ENCODE measurements at regions not wholly inside any gene's neighbourhood (a gene's known extent, or its start where the extent isn't known, plus 50 kb on each side); places are given as distances from the start of the nearest gene placed in this dataset.
"Not testable (repeated sequence)": the region's sequence is repeated elsewhere in the genome, so short reads cannot be mapped to it uniquely, and the experiment has no call there.

- peaks cover 7% of the 10 kb centered on the region for H3K36me3 Mint-ChIP-seq (ENCODE audit: low read depth, unreplicated experiment)
- TF ChIP-seq, protein P1, sequence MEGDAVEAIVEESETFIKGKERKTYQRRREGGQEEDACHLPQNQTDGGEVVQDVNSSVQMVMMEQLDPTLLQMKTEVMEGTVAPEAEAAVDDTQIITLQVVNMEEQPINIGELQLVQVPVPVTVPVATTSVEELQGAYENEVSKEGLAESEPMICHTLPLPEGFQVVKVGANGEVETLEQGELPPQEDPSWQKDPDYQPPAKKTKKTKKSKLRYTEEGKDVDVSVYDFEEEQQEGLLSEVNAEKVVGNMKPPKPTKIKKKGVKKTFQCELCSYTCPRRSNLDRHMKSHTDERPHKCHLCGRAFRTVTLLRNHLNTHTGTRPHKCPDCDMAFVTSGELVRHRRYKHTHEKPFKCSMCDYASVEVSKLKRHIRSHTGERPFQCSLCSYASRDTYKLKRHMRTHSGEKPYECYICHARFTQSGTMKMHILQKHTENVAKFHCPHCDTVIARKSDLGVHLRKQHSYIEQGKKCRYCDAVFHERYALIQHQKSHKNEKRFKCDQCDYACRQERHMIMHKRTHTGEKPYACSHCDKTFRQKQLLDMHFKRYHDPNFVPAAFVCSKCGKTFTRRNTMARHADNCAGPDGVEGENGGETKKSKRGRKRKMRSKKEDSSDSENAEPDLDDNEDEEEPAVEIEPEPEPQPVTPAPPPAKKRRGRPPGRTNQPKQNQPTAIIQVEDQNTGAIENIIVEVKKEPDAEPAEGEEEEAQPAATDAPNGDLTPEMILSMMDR (IDR thresholded peaks at IDR 0.05; ENCODE audit: unreplicated experiment), result no peak
- H3K4me3 Mint-ChIP-seq (ENCODE audit: unreplicated experiment), result no peak overlapping the region
Measured at GRCh38 chr15:44882499-44882968, 74.0 kb upstream of the TERB2 start.

GRCh38 chr15:44883199-44883877 lies 73.1 kb upstream of the TERB2 start:
- Mint-ChIP-seq H3K36me3 (ENCODE audit: low read depth, unreplicated experiment) (peaks cover 7% of the 10 kb centered on the region), H3K9me3 (ENCODE audit: unreplicated experiment) (no peaks in the 10 kb centered on the region), H3K4me3 (ENCODE audit: unreplicated experiment) (no peak overlapping the region), H3K27ac (ENCODE audit: unreplicated experiment) (no peak overlapping the region), H3K4me1 (ENCODE audit: unreplicated experiment) (no peaks in the 10 kb centered on the region), H3K27me3 (ENCODE audit: unreplicated experiment) (peaks cover 4% of the 10 kb centered on the region)
- TF ChIP-seq, protein P1 (IDR thresholded peaks at IDR 0.05; ENCODE audit: unreplicated experiment), result no peak
- no peak for DNase-seq (ENCODE audit: low spot score)

More at GRCh38 chr15:44882499-44882968, 74.0 kb upstream of the TERB2 start:
- H3K9me3 Mint-ChIP-seq (ENCODE audit: unreplicated experiment), result peaks cover 5% of the 10 kb centered on the region
- DNase-seq (ENCODE audit: low spot score), result no peak
- H3K4me1 Mint-ChIP-seq (ENCODE audit: unreplicated experiment), result no peaks in the 10 kb centered on the region
- H3K27ac Mint-ChIP-seq (ENCODE audit: unreplicated experiment), result no peak overlapping the region
- H3K27me3 Mint-ChIP-seq (ENCODE audit: unreplicated experiment), result peaks cover 3% of the 10 kb centered on the region

DNA sequence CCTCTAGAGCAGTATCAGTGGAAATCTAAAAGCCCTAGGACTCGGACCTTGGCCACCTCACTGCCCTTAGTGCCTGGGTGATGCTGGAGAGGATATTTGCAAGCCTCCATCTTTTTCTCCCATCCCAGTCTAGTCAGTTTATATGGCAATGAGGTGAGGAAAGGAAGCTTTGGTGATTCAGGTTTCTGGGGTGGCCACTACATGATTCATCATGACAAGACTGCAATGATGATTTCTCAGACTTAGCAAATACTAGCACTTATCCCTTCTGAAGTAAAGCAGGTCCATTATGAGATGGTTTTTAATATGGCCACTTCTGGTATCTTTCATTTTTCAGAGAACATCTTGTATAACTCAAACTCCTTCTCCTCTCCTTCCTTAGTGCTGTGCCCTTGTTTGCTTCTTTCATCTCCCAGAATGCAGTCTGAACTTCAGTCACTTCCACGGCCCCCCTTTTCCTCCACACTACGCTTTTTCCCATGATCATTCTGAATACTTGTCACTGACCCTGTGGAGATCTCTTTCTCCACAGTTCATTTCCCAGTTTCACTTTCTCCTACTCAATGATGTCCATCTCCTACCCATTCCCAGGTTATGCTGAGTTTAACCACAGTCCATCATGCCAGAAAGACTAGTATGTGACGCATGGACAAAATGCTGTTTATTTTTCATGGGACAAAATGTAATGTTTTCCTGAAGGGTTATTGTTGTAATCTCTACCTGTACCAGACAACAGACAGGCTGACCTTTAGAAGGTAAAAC lies 57.4 kb upstream of the TERB2 start:
- H3K27me3 Mint-ChIP-seq (ENCODE audit: unreplicated experiment); H3K36me3 Mint-ChIP-seq (ENCODE audit: low read depth, unreplicated experiment); H3K4me1 Mint-ChIP-seq (ENCODE audit: unreplicated experiment); DNase-seq (ENCODE audit: low spot score); H3K9me3 Mint-ChIP-seq (ENCODE audit: unreplicated experiment); H3K4me3 Mint-ChIP-seq (ENCODE audit: unreplicated experiment); H3K27ac Mint-ChIP-seq (ENCODE audit: unreplicated experiment): not testable (repeated sequence)

DNA sequence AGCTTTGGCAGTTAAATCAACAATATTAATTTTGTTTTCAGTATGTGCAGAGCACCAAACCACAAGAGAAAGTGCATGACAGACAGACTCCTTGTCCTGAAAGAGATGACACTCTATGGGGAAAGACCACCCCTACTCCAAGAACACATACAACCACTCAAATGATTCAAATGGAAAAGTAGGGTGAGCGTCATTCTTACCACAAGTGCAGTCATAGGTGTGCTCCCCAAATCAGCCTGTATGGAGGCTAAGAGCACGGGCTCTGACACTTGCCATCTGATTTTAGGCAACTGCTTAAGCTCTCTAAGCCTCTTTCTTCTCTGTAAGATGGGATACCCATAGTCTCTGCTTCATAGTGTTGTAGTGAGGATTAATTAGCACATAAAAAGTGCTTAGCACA lies 56.7 kb upstream of the TERB2 start:
- H3K4me3 Mint-ChIP-seq (ENCODE audit: unreplicated experiment); H3K27me3 Mint-ChIP-seq (ENCODE audit: unreplicated experiment); H3K27ac Mint-ChIP-seq (ENCODE audit: unreplicated experiment); H3K9me3 Mint-ChIP-seq (ENCODE audit: unreplicated experiment); DNase-seq (ENCODE audit: low spot score); H3K4me1 Mint-ChIP-seq (ENCODE audit: unreplicated experiment); H3K36me3 Mint-ChIP-seq (ENCODE audit: low read depth, unreplicated experiment): not testable (repeated sequence)

DNA sequence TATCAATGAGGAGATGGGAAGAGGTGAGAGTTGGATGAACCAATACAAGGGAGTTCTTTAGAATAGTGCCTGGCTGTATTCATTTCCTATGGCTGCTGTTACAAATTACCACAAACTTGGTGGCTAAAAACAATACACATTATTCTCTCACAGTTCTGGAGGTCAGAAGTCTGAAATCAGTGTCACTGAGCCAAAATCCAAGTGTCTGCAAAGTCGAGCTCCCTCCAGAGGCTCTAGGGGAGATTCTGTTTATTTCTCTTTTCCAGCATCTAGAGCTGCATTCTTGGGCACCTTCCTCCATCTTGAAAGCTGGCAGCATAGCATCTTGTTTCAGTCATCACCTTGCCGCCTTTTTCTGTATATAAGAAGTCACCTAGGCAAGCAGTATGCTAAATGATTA lies 55.7 kb upstream of the TERB2 start:
- H3K4me3 Mint-ChIP-seq (ENCODE audit: unreplicated experiment); H3K27me3 Mint-ChIP-seq (ENCODE audit: unreplicated experiment); H3K27ac Mint-ChIP-seq (ENCODE audit: unreplicated experiment); H3K9me3 Mint-ChIP-seq (ENCODE audit: unreplicated experiment); H3K4me1 Mint-ChIP-seq (ENCODE audit: unreplicated experiment); H3K36me3 Mint-ChIP-seq (ENCODE audit: low read depth, unreplicated experiment); DNase-seq (ENCODE audit: low spot score): not testable (repeated sequence)

DNA sequence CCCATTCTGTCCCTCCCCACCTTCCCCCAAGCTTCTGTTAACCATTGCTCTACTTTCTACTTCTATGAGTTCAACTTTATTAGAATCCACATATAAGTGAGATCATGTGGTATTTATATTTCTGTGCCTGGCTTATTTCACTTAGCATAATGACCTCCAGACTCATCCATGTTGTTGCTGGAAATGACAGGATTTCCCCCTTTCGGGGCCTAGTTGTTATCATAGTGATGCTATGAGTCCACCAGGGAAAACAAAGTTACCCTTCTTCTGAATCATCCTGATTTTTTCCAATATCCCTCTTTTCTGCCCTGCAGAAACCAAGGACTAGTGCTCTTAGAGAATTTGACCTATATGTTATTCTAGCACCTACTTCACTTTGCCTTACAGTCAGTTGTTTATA lies 53.2 kb upstream of the TERB2 start:
- not testable (repeated sequence) for H3K27me3 Mint-ChIP-seq (ENCODE audit: unreplicated experiment); H3K4me1 Mint-ChIP-seq (ENCODE audit: unreplicated experiment); H3K27ac Mint-ChIP-seq (ENCODE audit: unreplicated experiment); DNase-seq (ENCODE audit: low spot score); H3K36me3 Mint-ChIP-seq (ENCODE audit: low read depth, unreplicated experiment); H3K4me3 Mint-ChIP-seq (ENCODE audit: unreplicated experiment); H3K9me3 Mint-ChIP-seq (ENCODE audit: unreplicated experiment)

GRCh38 chr15:44904651-44905340 lies 51.7 kb upstream of the TERB2 start:
- not testable (repeated sequence) for DNase-seq (ENCODE audit: low spot score); H3K27ac Mint-ChIP-seq (ENCODE audit: unreplicated experiment); H3K27me3 Mint-ChIP-seq (ENCODE audit: unreplicated experiment); H3K9me3 Mint-ChIP-seq (ENCODE audit: unreplicated experiment); H3K4me3 Mint-ChIP-seq (ENCODE audit: unreplicated experiment); H3K4me1 Mint-ChIP-seq (ENCODE audit: unreplicated experiment); H3K36me3 Mint-ChIP-seq (ENCODE audit: low read depth, unreplicated experiment)

Measured in endothelial cell (in vitro differentiated cells).